Stimulated activated naive CD8-positive, alpha-beta T cell treated with anti-CD3 and anti-CD28 coated beads, Interleukin-15, amount 100 ng/mL, for 72 hours (primary cell): ENCODE measurements at regions not wholly inside any gene's neighbourhood (a gene's known extent, or its start where the extent isn't known, plus 50 kb on each side); places are given as distances from the start of the nearest gene placed in this dataset.

Experiments
- ATAC-seq: fragments of 150-1000 bp; cut with Tn5 transposase; 2 replicates; pipeline ENCODE4 v1.10.0; 2021; ENCODE audit warnings: mild to moderate bottlenecking, moderate library complexity
- DNase-seq, 2 donors: peaks; one replicate each; pipeline ENCODE4 v3.0.0; 2021 to 2022
- H3K27ac Mint-ChIP-seq, 2 donors: one replicate each; pipeline ENCODE4 v1.8.0; 2022; ENCODE audit warnings: mild to moderate bottlenecking in 2 of 2, mixed read lengths in 2 of 2, moderate library complexity in 2 of 2
- H3K27me3 Mint-ChIP-seq: one replicate; pipeline ENCODE4 v1.8.0; 2022; ENCODE audit warnings: mixed read lengths
- H3K4me1 Mint-ChIP-seq: one replicate; pipeline ENCODE4 v1.8.0; 2022; ENCODE audit warnings: mild to moderate bottlenecking, mixed read lengths
- H3K4me3 Mint-ChIP-seq, 2 donors: one replicate each; pipeline ENCODE4 v1.8.0; 2022; ENCODE audit warnings: mild to moderate bottlenecking in 2 of 2, mixed read lengths in 2 of 2, moderate library complexity in 1 of 2
- H3K9me3 Mint-ChIP-seq, 2 donors: one replicate each; pipeline ENCODE4 v1.8.0; 2022; ENCODE audit warnings: mixed read lengths in 2 of 2

GRCh38 chr3:95923496-95924210 lies 890.7 kb upstream of the EPHA6 start:
- no peak overlapping the region for H3K27ac Mint-ChIP-seq
- DNase-seq: peak in 1 of 2 donors; percentile 21
- H3K9me3 Mint-ChIP-seq: peaks cover 0 to 6% of the 10 kb centered on the region in 2 donors
- ATAC-seq: peak; percentile 48
- H3K27me3 Mint-ChIP-seq: no peaks in the 10 kb centered on the region
- H3K4me3 Mint-ChIP-seq: no peak overlapping the region
- H3K4me1 Mint-ChIP-seq: peaks cover 7% of the 10 kb centered on the region

- H3K27me3 Mint-ChIP-seq: no peaks in the 10 kb centered on the region
- H3K4me1 Mint-ChIP-seq: peaks cover 7% of the 10 kb centered on the region
- H3K4me3 Mint-ChIP-seq: no peak overlapping the region
- ATAC-seq (no peak), DNase-seq (no peak)
- H3K9me3 Mint-ChIP-seq: peaks cover 0 to 6% of the 10 kb centered on the region in 2 donors
- H3K27ac Mint-ChIP-seq: no peak overlapping the region
These were observed 887.4 kb upstream of the EPHA6 start for GRCh38 chr3:95926904-95927501.

- Mint-ChIP-seq H3K4me1 (no peaks in the 10 kb centered on the region), H3K27ac (no peak overlapping the region), H3K27me3 (no peaks in the 10 kb centered on the region), H3K4me3 (no peak overlapping the region), H3K9me3 (peaks cover 3 to 6% of the 10 kb centered on the region in 2 donors)
- ATAC-seq (no peak), DNase-seq (no peak)
These were observed 880.2 kb upstream of the EPHA6 start for GRCh38 chr3:95934181-95934580.

- ATAC-seq: no peak
- Mint-ChIP-seq H3K27me3 (no peaks in the 10 kb centered on the region), H3K9me3 (peaks cover 6 to 17% of the 10 kb centered on the region in 2 donors), H3K4me1 (no peaks in the 10 kb centered on the region), H3K4me3 (no peak overlapping the region), H3K27ac (no peak overlapping the region)
- DNase-seq: no peak
These were observed 875.1 kb upstream of the EPHA6 start for GRCh38 chr3:95939235-95939809.

- H3K9me3 Mint-ChIP-seq: peaks cover 5 to 7% of the 10 kb centered on the region in 2 donors
- no peaks in the 10 kb centered on the region for H3K27me3 Mint-ChIP-seq
- ATAC-seq (no peak), DNase-seq (no peak)
- H3K4me1 Mint-ChIP-seq: no peaks in the 10 kb centered on the region
- no peak overlapping the region for H3K4me3 Mint-ChIP-seq
- no peak overlapping the region for H3K27ac Mint-ChIP-seq
These were observed 848.6 kb upstream of the EPHA6 start for GRCh38 chr3:95965704-95966336.

GRCh38 chr3:95971573-95971972 lies 842.8 kb upstream of the EPHA6 start:
- no peak overlapping the region for H3K4me3 Mint-ChIP-seq
- peaks cover 10 to 12% of the 10 kb centered on the region in 2 donors for H3K9me3 Mint-ChIP-seq
- H3K27ac Mint-ChIP-seq: no peak overlapping the region
- H3K4me1 Mint-ChIP-seq: no peaks in the 10 kb centered on the region
- ATAC-seq (no peak), DNase-seq (no peak)
- no peaks in the 10 kb centered on the region for H3K27me3 Mint-ChIP-seq

GRCh38 chr3:95994338-95994737 lies 820.1 kb upstream of the EPHA6 start:
- DNase-seq (no peak), ATAC-seq (no peak)
- Mint-ChIP-seq H3K4me1 (no peaks in the 10 kb centered on the region), H3K4me3 (no peak overlapping the region), H3K9me3 (peaks cover 6 to 10% of the 10 kb centered on the region in 2 donors), H3K27ac (no peak overlapping the region), H3K27me3 (no peaks in the 10 kb centered on the region)

GRCh38 chr3:96000966-96001365 lies 813.4 kb upstream of the EPHA6 start:
- H3K27me3 Mint-ChIP-seq: no peaks in the 10 kb centered on the region
- no peak for ATAC-seq

GRCh38 chr3:96007650-96008195 lies 806.7 kb upstream of the EPHA6 start:
- ATAC-seq (no peak), DNase-seq (no peak)
- no peaks in the 10 kb centered on the region for H3K4me1 Mint-ChIP-seq
- peaks cover 13 to 16% of the 10 kb centered on the region in 2 donors for H3K9me3 Mint-ChIP-seq
- no peaks in the 10 kb centered on the region for H3K27me3 Mint-ChIP-seq
- no peak overlapping the region for H3K4me3 Mint-ChIP-seq
- H3K27ac Mint-ChIP-seq: no peak overlapping the region

More at GRCh38 chr3:96000966-96001365, 813.4 kb upstream of the EPHA6 start:
- Mint-ChIP-seq H3K9me3 (peaks cover 5 to 8% of the 10 kb centered on the region in 2 donors), H3K27ac (no peak overlapping the region), H3K4me3 (no peak overlapping the region), H3K4me1 (no peaks in the 10 kb centered on the region)
- DNase-seq: no peak

GRCh38 chr3:96012939-96013338 lies 801.5 kb upstream of the EPHA6 start:
- Mint-ChIP-seq H3K4me3 (no peak overlapping the region), H3K27ac (no peak overlapping the region), H3K9me3 (peaks cover 5 to 8% of the 10 kb centered on the region in 2 donors), H3K4me1 (no peaks in the 10 kb centered on the region), H3K27me3 (no peaks in the 10 kb centered on the region)
- ATAC-seq: no peak
- DNase-seq: no peak

- no peak overlapping the region for H3K27ac Mint-ChIP-seq
- H3K4me1 Mint-ChIP-seq: no peaks in the 10 kb centered on the region
- DNase-seq (no peak), ATAC-seq (no peak)
- H3K27me3 Mint-ChIP-seq: no peaks in the 10 kb centered on the region
- H3K9me3 Mint-ChIP-seq: no peaks in the 10 kb centered on the region
- no peak overlapping the region for H3K4me3 Mint-ChIP-seq
These were observed 796.8 kb upstream of the EPHA6 start for GRCh38 chr3:96017556-96017955.

- Mint-ChIP-seq H3K27me3 (no peaks in the 10 kb centered on the region), H3K4me1 (no peaks in the 10 kb centered on the region), H3K27ac (no peak overlapping the region), H3K9me3 (peaks cover 0 to 5% of the 10 kb centered on the region in 2 donors), H3K4me3 (no peak overlapping the region)
- DNase-seq: no peak
- no peak for ATAC-seq
These were observed 791.7 kb upstream of the EPHA6 start for GRCh38 chr3:96022676-96023075.

- Mint-ChIP-seq H3K27me3 (no peaks in the 10 kb centered on the region), H3K27ac (no peak overlapping the region), H3K4me3 (no peak overlapping the region), H3K9me3 (peaks cover 0 to 5% of the 10 kb centered on the region in 2 donors), H3K4me1 (no peaks in the 10 kb centered on the region)
- no peak for DNase-seq
- ATAC-seq: no peak
These were observed 786.7 kb upstream of the EPHA6 start for GRCh38 chr3:96027718-96028117.

- Mint-ChIP-seq H3K4me1 (no peaks in the 10 kb centered on the region), H3K27me3 (no peaks in the 10 kb centered on the region), H3K27ac (no peak overlapping the region), H3K9me3 (peaks cover 0 to 12% of the 10 kb centered on the region in 2 donors), H3K4me3 (no peak overlapping the region)
- DNase-seq (no peak), ATAC-seq (no peak)
These were observed 774.8 kb upstream of the EPHA6 start for GRCh38 chr3:96039632-96040031.

GRCh38 chr3:96059301-96059700 lies 755.1 kb upstream of the EPHA6 start:
- Mint-ChIP-seq H3K27ac (no peak overlapping the region), H3K4me3 (no peak overlapping the region), H3K4me1 (no peaks in the 10 kb centered on the region), H3K27me3 (no peaks in the 10 kb centered on the region), H3K9me3 (peaks cover 7 to 13% of the 10 kb centered on the region in 2 donors)
- ATAC-seq: no peak
- no peak for DNase-seq

GRCh38 chr3:96069065-96069464 lies 745.3 kb upstream of the EPHA6 start:
- Mint-ChIP-seq H3K4me3 (no peak overlapping the region), H3K4me1 (no peaks in the 10 kb centered on the region), H3K9me3 (peaks cover 0 to 11% of the 10 kb centered on the region in 2 donors), H3K27ac (peak overlapping the region in 1 of 2 donors; percentile 48), H3K27me3 (no peaks in the 10 kb centered on the region)
- ATAC-seq (no peak), DNase-seq (no peak)
